ENCODE measurements at regions not wholly inside any gene's neighbourhood (a gene's known extent, or its start where the extent isn't known, plus 50 kb on each side); places are given as distances from the start of the nearest gene placed in this dataset.

DNA sequence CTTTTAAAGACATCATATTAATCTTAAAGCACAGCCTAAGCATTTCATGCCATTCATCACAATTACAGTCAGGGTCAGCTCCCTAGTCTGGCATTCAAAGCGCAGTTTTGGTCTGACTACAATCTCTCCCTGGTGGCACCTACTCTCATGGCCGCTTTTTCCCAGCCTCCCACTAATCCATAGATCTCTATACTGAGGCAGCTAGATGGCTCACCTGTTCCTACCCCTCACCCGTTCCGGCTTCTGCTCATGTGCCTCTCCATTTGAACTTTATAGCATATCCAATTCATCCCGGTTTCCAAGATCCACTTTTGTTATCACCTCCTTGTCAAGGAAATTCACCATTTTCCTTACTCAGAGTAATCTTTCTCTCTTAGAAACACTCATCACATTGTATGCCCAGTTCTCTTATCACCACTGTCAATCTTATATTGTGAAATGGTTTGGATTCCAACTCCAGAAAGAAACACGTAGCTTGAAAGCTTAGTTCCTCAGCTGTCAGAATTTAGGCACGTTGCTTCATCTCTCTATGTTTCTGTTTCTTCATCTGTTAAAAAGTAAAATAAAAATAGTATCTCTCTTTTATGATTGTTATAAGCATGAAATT is 220.0 kb upstream of the UBE2E2 start:
- TF ChIP-seq, protein P1, sequence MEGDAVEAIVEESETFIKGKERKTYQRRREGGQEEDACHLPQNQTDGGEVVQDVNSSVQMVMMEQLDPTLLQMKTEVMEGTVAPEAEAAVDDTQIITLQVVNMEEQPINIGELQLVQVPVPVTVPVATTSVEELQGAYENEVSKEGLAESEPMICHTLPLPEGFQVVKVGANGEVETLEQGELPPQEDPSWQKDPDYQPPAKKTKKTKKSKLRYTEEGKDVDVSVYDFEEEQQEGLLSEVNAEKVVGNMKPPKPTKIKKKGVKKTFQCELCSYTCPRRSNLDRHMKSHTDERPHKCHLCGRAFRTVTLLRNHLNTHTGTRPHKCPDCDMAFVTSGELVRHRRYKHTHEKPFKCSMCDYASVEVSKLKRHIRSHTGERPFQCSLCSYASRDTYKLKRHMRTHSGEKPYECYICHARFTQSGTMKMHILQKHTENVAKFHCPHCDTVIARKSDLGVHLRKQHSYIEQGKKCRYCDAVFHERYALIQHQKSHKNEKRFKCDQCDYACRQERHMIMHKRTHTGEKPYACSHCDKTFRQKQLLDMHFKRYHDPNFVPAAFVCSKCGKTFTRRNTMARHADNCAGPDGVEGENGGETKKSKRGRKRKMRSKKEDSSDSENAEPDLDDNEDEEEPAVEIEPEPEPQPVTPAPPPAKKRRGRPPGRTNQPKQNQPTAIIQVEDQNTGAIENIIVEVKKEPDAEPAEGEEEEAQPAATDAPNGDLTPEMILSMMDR (IDR thresholded peaks at IDR 0.05): no peak
- TF ChIP-seq POLR2A (IDR thresholded peaks at IDR 0.05) (no peak), POLR2AphosphoS5 (IDR thresholded peaks at IDR 0.05) (no peak)

Measured in stomach (tissue), 4 donors.